Right atrium auricular region (tissue), 2 donors: ENCODE measurements at regions not wholly inside any gene's neighbourhood (a gene's known extent, or its start where the extent isn't known, plus 50 kb on each side); places are given as distances from the start of the nearest gene placed in this dataset.

Experiments
- DNase-seq: peaks from one replicate; pipeline ENCODE4 v3.0.0-alpha.2; 2019; ENCODE audit warnings: low spot score
- H3K27ac ChIP-seq, 2 donors: fragments of 200-600 bp; sonication (generic); 1 replicate in 1 of 2; 2 replicates in 1 of 2; pipeline ENCODE4 v1.5.1; 2016 to 2019
- H3K27me3 ChIP-seq, 2 donors: fragments of 200-600 bp; sonication (generic); one replicate each; pipeline versions ENCODE4 v1.5.1 to v1.6.0; 2017 to 2019
- H3K36me3 ChIP-seq: fragments of 200-600 bp; sonication (generic); one replicate; pipeline ENCODE4 v1.5.1; 2016
- H3K4me1 ChIP-seq, 2 donors: fragments of 200-600 bp; sonication (generic); one replicate each; pipeline versions ENCODE4 v1.5.1 to v1.6.0; 2017 to 2019
- H3K4me3 ChIP-seq, 2 donors: fragments of 200-600 bp; sonication (generic); 1 replicate in 1 of 2; 2 replicates in 1 of 2; pipeline ENCODE4 v1.5.1; 2017 to 2019; ENCODE audit warnings: mild to moderate bottlenecking in 1 of 2, moderate library complexity in 1 of 2
- H3K9me3 ChIP-seq, 2 donors: fragments of 200-600 bp; sonication (generic); one replicate each; pipeline ENCODE4 v1.5.1; 2019
- CTCF ChIP-seq, 2 donors: fragments of 200-600 bp; sonication (generic); IDR thresholded peaks; one replicate each; pipeline ENCODE4 v1.5.1; 2019; ENCODE audit warnings: antibody characterized with exemption in 2 of 2

- Histone ChIP-seq H3K9me3 (peaks cover 0 to 5% of the 10 kb centered on the region in 2 donors), H3K4me3 (no peak overlapping the region), H3K27me3 (no peaks in the 10 kb centered on the region), H3K36me3 (no peaks in the 10 kb centered on the region), H3K27ac (no peak overlapping the region), H3K4me1 (no peaks in the 10 kb centered on the region)
- DNase-seq, result no peak
- TF ChIP-seq CTCF (IDR thresholded peaks at IDR 0.05), result no peak
Observed at GRCh38 chr5:38737976-38738375, 107.8 kb upstream of the OSMR start.

GRCh38 chr5:38739011-38739704 is 106.7 kb upstream of the OSMR start:
- Histone ChIP-seq H3K9me3 (peaks cover 0 to 16% of the 10 kb centered on the region in 2 donors), H3K36me3 (no peaks in the 10 kb centered on the region), H3K27me3 (no peaks in the 10 kb centered on the region), H3K4me1 (no peaks in the 10 kb centered on the region), H3K27ac (no peak overlapping the region), H3K4me3 (no peak overlapping the region)
- TF ChIP-seq CTCF (IDR thresholded peaks at IDR 0.05), result no peak
- no peak for DNase-seq

- Histone ChIP-seq H3K36me3 (no peaks in the 10 kb centered on the region), H3K9me3 (peaks cover 0 to 16% of the 10 kb centered on the region in 2 donors), H3K27ac (no peak overlapping the region), H3K4me3 (no peak overlapping the region), H3K27me3 (no peaks in the 10 kb centered on the region), H3K4me1 (no peaks in the 10 kb centered on the region)
- no peak for DNase-seq
- no peak for TF ChIP-seq CTCF (IDR thresholded peaks at IDR 0.05)
Observed at GRCh38 chr5:38739705-38740045, 106.1 kb upstream of the OSMR start.

GRCh38 chr5:38742821-38743220 is 103.0 kb upstream of the OSMR start:
- no peaks in the 10 kb centered on the region for H3K36me3 ChIP-seq
- no peak for DNase-seq
- H3K4me3 ChIP-seq, result no peak overlapping the region
- H3K27me3 ChIP-seq, result no peaks in the 10 kb centered on the region
- no peaks in the 10 kb centered on the region for H3K4me1 ChIP-seq
- no peak overlapping the region for H3K27ac ChIP-seq
- no peak for TF ChIP-seq CTCF (IDR thresholded peaks at IDR 0.05)
- peaks cover 0 to 16% of the 10 kb centered on the region in 2 donors for H3K9me3 ChIP-seq

- H3K27me3 ChIP-seq, result no peaks in the 10 kb centered on the region
- TF ChIP-seq CTCF (IDR thresholded peaks at IDR 0.05), result no peak
- DNase-seq, result no peak
Observed at GRCh38 chr5:38743562-38743961, 102.2 kb upstream of the OSMR start.

More at GRCh38 chr5:38743562-38743961, 102.2 kb upstream of the OSMR start:
- peaks cover 0 to 16% of the 10 kb centered on the region in 2 donors for H3K9me3 ChIP-seq
- H3K4me3 ChIP-seq, result no peak overlapping the region
- no peaks in the 10 kb centered on the region for H3K36me3 ChIP-seq
- no peaks in the 10 kb centered on the region for H3K4me1 ChIP-seq
- no peak overlapping the region for H3K27ac ChIP-seq
